Liver (tissue), 8 donors: ENCODE measurements at regions not wholly inside any gene's neighbourhood (a gene's known extent, or its start where the extent isn't known, plus 50 kb on each side); places are given as distances from the start of the nearest gene placed in this dataset.

Experiments used
- DNase-seq: peaks from one replicate; pipeline ENCODE4 v3.0.0-alpha.2; 2017; ENCODE audit warnings: low spot score
- H3K27ac ChIP-seq, 2 donors: one replicate each; pipeline ENCODE4 v1.7.0; 2013; ENCODE audit warnings: inconsistent platforms in 2 of 2, low read length in 2 of 2, control low read depth in 1 of 2, low read depth in 1 of 2, mild to moderate bottlenecking in 1 of 2
- H3K27me3 ChIP-seq, 4 donors: one replicate each; pipeline versions ENCODE4 v1.6.1 to v1.7.0; 2013; ENCODE audit warnings: low read length in 3 of 4, inconsistent platforms in 1 of 4, mild to moderate bottlenecking in 1 of 4, moderate library complexity in 1 of 4; ENCODE audit not compliant: control insufficient read depth in 4 of 4, insufficient read depth in 4 of 4
- H3K36me3 ChIP-seq, 4 donors: one replicate each; pipeline versions ENCODE4 v1.6.1 to v1.7.0; 2013; ENCODE audit warnings: low read length in 3 of 4, mild to moderate bottlenecking in 3 of 4, low read depth in 1 of 4, moderate library complexity in 1 of 4; ENCODE audit not compliant: control insufficient read depth in 4 of 4, insufficient read depth in 3 of 4
- H3K4me1 ChIP-seq, 4 donors: one replicate each; pipeline versions ENCODE4 v1.6.1 to v1.7.0; 2013; ENCODE audit warnings: low read length in 3 of 4, mild to moderate bottlenecking in 3 of 4, moderate library complexity in 1 of 4; ENCODE audit not compliant: control insufficient read depth in 4 of 4, insufficient read depth in 4 of 4
- H3K4me3 ChIP-seq, 3 donors: one replicate each; pipeline versions ENCODE4 v1.6.1 to v1.7.0; 2013; ENCODE audit warnings: low read length in 3 of 3, control low read depth in 1 of 3, low read depth in 1 of 3, mild to moderate bottlenecking in 1 of 3
- H3K9ac ChIP-seq, 2 donors: one replicate each; pipeline ENCODE4 v1.7.0; 2013; ENCODE audit warnings: low read length in 2 of 2, mild to moderate bottlenecking in 2 of 2, moderate library complexity in 2 of 2, control low read depth in 1 of 2, low read depth in 1 of 2
- H3K9me3 ChIP-seq, 4 donors: one replicate each; pipeline versions ENCODE4 v1.6.1 to v1.7.0; 2013; ENCODE audit warnings: low read length in 3 of 4; ENCODE audit not compliant: control insufficient read depth in 4 of 4
- EGR1 ChIP-seq, 2 donors: IDR thresholded peaks; 2 replicates each; pipeline ENCODE4 v1.6.1; 2016 to 2018; ENCODE audit warnings: antibody characterized with exemption in 2 of 2, low read depth in 2 of 2
- FOXA1 ChIP-seq: IDR thresholded peaks from 2 replicates; pipeline ENCODE4 v1.6.1; 2016; ENCODE audit warnings: antibody characterized with exemption
- FOXA2 ChIP-seq: IDR thresholded peaks from 2 replicates; pipeline ENCODE4 v1.6.1; 2016; ENCODE audit warnings: antibody characterized with exemption
- GABPA ChIP-seq, 2 donors: IDR thresholded peaks in 1 of 2; conservative IDR thresholded peaks in 1 of 2; 2 replicates each; pipeline ENCODE4 v1.6.1; 2016; ENCODE audit warnings: antibody characterized with exemption in 2 of 2, mild to moderate bottlenecking in 1 of 2, moderate library complexity in 1 of 2
- HNF4A ChIP-seq, 2 donors: conservative IDR thresholded peaks; 2 replicates each; pipeline ENCODE4 v1.6.1; 2016; ENCODE audit warnings: antibody characterized with exemption in 2 of 2, mild to moderate bottlenecking in 2 of 2
- HNF4G ChIP-seq: IDR thresholded peaks from 2 replicates; pipeline ENCODE4 v1.6.1; 2016; ENCODE audit warnings: antibody characterized with exemption
- JUND ChIP-seq, 2 donors: IDR thresholded peaks; 2 replicates each; pipeline ENCODE4 v1.6.1; 2016; ENCODE audit warnings: antibody characterized with exemption in 2 of 2
- NR2F2 ChIP-seq: IDR thresholded peaks from 2 replicates; pipeline ENCODE4 v1.6.1; 2016; ENCODE audit warnings: antibody characterized with exemption
- RAD21 ChIP-seq, 2 donors: IDR thresholded peaks; 2 replicates each; pipeline ENCODE4 v1.6.1; 2016; ENCODE audit warnings: antibody characterized with exemption in 2 of 2, mild to moderate bottlenecking in 2 of 2
- RXRA ChIP-seq, 2 donors: IDR thresholded peaks; 2 replicates each; pipeline ENCODE4 v1.6.1; 2017 to 2018; ENCODE audit warnings: antibody characterized with exemption in 2 of 2, mild to moderate bottlenecking in 1 of 2
- SP1 ChIP-seq: IDR thresholded peaks from 2 replicates; pipeline ENCODE4 v1.6.1; 2018; ENCODE audit warnings: antibody characterized with exemption, mild to moderate bottlenecking
- TAF1 ChIP-seq: conservative IDR thresholded peaks from 2 replicates; pipeline ENCODE4 v1.6.1; 2016; ENCODE audit warnings: antibody characterized with exemption, mild to moderate bottlenecking
- YY1 ChIP-seq: IDR thresholded peaks from 2 replicates; pipeline ENCODE4 v1.6.1; 2016; ENCODE audit warnings: antibody characterized with exemption, mild to moderate bottlenecking
- WGBS: extraction: QIAGEN DNeasy Blood & Tissue Kit; methylation state at CpG from one replicate; pipeline ENCODE4 v1.1.7; 2013; 5-methylcytosine and 5-hydroxymethylcytosine counted together
- TF ChIP-seq, protein P1 (sequence below): fragments of 150-350 bp; IDR thresholded peaks from 2 replicates; pipeline ENCODE4 v1.5.1; 2017; ENCODE audit warnings: improper control_type of control experiment, low read depth, low read length; ENCODE audit not compliant: missing input control
- TF ChIP-seq, protein P2 (sequence below): IDR thresholded peaks from 2 replicates; pipeline ENCODE4 v1.6.1; 2016; ENCODE audit warnings: antibody characterized with exemption
- TF ChIP-seq, protein P3 (sequence below): IDR thresholded peaks from 2 replicates; pipeline ENCODE4 v1.6.1; 2016; ENCODE audit warnings: antibody characterized with exemption, mild to moderate bottlenecking
- TF ChIP-seq, protein P4 (sequence below): IDR thresholded peaks from 2 replicates; pipeline ENCODE4 v1.6.1; 2016; ENCODE audit warnings: antibody characterized with exemption
- TF ChIP-seq, protein P5 (sequence below): IDR thresholded peaks from 2 replicates; pipeline ENCODE4 v1.6.1; 2016; ENCODE audit warnings: antibody characterized with exemption
- donor health status: healthy.
- donor health status: healthy.
- donor health status: healthy.
- donor health status: healthy.
- donor health status: healthy.

DNA sequence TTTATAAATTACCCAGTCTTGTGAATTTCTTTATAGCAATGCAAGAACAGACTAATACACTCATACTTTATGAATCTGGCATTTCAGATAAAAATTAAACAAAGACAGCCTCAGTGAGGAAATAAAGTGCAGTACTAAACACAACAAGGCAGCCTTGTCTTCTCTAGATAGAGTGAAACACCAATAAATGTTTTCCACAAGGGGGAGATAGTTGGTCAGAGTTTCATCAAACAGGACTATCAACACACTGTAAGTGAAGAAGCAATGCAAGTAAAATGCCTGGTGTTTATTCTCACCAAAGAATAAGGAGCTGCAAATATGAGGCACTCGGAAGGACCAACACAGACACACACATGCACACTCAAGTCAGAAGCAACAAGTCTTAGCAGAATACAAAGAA lies 62.8 kb downstream of the FAM9B start:
- H3K36me3 ChIP-seq, result no peaks in the 10 kb centered on the region
- no peaks in the 10 kb centered on the region for H3K27me3 ChIP-seq
- H3K9ac ChIP-seq, result no peak overlapping the region
- DNase-seq, result no peak
- H3K9me3 ChIP-seq, result no peaks in the 10 kb centered on the region
- no peak overlapping the region for H3K4me3 ChIP-seq
- no peaks in the 10 kb centered on the region for H3K4me1 ChIP-seq
- WGBS, result 38% methylated on average over 1 of the region's 1 CpG
- no peak overlapping the region for H3K27ac ChIP-seq
- TF ChIP-seq RAD21 (IDR thresholded peaks at IDR 0.05) (peak; percentile 82 to 89), HNF4G (no peak)
- TF ChIP-seq, protein P1, sequence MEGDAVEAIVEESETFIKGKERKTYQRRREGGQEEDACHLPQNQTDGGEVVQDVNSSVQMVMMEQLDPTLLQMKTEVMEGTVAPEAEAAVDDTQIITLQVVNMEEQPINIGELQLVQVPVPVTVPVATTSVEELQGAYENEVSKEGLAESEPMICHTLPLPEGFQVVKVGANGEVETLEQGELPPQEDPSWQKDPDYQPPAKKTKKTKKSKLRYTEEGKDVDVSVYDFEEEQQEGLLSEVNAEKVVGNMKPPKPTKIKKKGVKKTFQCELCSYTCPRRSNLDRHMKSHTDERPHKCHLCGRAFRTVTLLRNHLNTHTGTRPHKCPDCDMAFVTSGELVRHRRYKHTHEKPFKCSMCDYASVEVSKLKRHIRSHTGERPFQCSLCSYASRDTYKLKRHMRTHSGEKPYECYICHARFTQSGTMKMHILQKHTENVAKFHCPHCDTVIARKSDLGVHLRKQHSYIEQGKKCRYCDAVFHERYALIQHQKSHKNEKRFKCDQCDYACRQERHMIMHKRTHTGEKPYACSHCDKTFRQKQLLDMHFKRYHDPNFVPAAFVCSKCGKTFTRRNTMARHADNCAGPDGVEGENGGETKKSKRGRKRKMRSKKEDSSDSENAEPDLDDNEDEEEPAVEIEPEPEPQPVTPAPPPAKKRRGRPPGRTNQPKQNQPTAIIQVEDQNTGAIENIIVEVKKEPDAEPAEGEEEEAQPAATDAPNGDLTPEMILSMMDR, result peak; percentile 42

DNA sequence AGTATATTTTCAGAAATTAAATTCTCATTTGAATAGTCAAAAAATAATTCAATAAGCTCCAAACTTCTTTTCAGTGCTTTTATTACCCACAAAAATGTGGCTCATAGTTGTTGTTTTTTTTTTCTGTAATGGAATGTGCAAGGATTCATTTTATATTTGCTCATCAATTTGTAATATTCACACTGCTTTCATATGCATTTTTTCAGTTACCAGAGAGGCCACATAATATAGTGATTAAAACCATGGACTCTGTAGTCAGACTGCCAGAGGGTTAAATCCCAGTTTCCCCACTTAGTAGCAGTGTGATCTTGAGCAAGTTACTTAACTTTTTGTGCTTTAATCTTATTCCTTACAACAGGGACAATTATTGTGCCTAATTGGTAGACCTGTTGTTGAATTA lies 64.5 kb downstream of the FAM9B start:
- Histone ChIP-seq H3K9me3 (no peaks in the 10 kb centered on the region), H3K4me1 (no peaks in the 10 kb centered on the region), H3K27ac (no peak overlapping the region), H3K27me3 (no peaks in the 10 kb centered on the region), H3K4me3 (no peak overlapping the region), H3K9ac (no peak overlapping the region), H3K36me3 (no peaks in the 10 kb centered on the region)
- no peak for DNase-seq
- TF ChIP-seq YY1 (no peak), HNF4A (conservative IDR thresholded peaks at IDR 0.05) (no peak)

DNA sequence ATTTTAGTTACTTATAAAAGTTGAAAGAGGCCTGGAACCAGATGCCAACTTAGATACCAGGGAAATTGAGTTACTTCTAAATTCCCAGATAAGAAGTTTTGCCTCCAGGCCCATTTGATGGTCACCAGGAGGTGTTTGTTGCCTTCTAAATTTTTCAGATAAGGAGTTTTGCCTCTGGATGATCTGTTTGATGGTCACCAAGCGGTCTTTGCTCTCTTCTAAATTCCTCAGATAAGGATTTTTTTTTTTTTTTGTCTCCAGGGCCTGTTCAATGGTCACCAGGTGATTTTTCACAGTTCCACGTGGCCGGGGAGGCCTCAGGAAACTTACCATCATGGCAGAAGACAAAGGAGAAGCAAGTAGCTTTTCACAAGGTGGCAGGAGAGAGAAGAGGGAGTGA lies 66.5 kb downstream of the FAM9B start:
- Histone ChIP-seq H3K9ac (no peak overlapping the region), H3K4me3 (no peak overlapping the region), H3K36me3 (no peaks in the 10 kb centered on the region), H3K27ac (no peak overlapping the region), H3K4me1 (no peaks in the 10 kb centered on the region), H3K27me3 (no peaks in the 10 kb centered on the region), H3K9me3 (no peaks in the 10 kb centered on the region)
- TF ChIP-seq FOXA1 (no peak), GABPA (IDR thresholded peaks at IDR 0.05 in 1 of 2, conservative IDR thresholded peaks at IDR 0.05 in 1 of 2) (no peak), JUND (IDR thresholded peaks at IDR 0.05) (no peak), EGR1 (IDR thresholded peaks at IDR 0.05; ENCODE audit: low read depth in 2 of 2) (no peak), SP1 (no peak), NR2F2 (no peak), FOXA2 (no peak), HNF4G (no peak), YY1 (no peak), TAF1 (no peak), RXRA (IDR thresholded peaks at IDR 0.05) (no peak), RAD21 (IDR thresholded peaks at IDR 0.05) (no peak), HNF4A (conservative IDR thresholded peaks at IDR 0.05) (no peak)
- TF ChIP-seq, protein P1, result no peak
- TF ChIP-seq, protein P2, sequence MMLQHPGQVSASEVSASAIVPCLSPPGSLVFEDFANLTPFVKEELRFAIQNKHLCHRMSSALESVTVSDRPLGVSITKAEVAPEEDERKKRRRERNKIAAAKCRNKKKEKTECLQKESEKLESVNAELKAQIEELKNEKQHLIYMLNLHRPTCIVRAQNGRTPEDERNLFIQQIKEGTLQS, result no peak
- TF ChIP-seq, protein P3, sequence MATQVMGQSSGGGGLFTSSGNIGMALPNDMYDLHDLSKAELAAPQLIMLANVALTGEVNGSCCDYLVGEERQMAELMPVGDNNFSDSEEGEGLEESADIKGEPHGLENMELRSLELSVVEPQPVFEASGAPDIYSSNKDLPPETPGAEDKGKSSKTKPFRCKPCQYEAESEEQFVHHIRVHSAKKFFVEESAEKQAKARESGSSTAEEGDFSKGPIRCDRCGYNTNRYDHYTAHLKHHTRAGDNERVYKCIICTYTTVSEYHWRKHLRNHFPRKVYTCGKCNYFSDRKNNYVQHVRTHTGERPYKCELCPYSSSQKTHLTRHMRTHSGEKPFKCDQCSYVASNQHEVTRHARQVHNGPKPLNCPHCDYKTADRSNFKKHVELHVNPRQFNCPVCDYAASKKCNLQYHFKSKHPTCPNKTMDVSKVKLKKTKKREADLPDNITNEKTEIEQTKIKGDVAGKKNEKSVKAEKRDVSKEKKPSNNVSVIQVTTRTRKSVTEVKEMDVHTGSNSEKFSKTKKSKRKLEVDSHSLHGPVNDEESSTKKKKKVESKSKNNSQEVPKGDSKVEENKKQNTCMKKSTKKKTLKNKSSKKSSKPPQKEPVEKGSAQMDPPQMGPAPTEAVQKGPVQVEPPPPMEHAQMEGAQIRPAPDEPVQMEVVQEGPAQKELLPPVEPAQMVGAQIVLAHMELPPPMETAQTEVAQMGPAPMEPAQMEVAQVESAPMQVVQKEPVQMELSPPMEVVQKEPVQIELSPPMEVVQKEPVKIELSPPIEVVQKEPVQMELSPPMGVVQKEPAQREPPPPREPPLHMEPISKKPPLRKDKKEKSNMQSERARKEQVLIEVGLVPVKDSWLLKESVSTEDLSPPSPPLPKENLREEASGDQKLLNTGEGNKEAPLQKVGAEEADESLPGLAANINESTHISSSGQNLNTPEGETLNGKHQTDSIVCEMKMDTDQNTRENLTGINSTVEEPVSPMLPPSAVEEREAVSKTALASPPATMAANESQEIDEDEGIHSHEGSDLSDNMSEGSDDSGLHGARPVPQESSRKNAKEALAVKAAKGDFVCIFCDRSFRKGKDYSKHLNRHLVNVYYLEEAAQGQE, result no peak
- TF ChIP-seq, protein P4, sequence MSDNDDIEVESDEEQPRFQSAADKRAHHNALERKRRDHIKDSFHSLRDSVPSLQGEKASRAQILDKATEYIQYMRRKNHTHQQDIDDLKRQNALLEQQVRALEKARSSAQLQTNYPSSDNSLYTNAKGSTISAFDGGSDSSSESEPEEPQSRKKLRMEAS, result no peak
- TF ChIP-seq, protein P5, sequence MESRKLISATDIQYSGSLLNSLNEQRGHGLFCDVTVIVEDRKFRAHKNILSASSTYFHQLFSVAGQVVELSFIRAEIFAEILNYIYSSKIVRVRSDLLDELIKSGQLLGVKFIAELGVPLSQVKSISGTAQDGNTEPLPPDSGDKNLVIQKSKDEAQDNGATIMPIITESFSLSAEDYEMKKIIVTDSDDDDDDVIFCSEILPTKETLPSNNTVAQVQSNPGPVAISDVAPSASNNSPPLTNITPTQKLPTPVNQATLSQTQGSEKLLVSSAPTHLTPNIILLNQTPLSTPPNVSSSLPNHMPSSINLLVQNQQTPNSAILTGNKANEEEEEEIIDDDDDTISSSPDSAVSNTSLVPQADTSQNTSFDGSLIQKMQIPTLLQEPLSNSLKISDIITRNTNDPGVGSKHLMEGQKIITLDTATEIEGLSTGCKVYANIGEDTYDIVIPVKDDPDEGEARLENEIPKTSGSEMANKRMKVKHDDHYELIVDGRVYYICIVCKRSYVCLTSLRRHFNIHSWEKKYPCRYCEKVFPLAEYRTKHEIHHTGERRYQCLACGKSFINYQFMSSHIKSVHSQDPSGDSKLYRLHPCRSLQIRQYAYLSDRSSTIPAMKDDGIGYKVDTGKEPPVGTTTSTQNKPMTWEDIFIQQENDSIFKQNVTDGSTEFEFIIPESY, result no peak
- DNase-seq, result no peak
- WGBS, result 84% methylated on average over 3 of the region's 3 CpGs
